Medulla oblongata (tissue), 1 donor: ENCODE measurements at regions not wholly inside any gene's neighbourhood (a gene's known extent, or its start where the extent isn't known, plus 50 kb on each side); places are given as distances from the start of the nearest gene placed in this dataset.
"Not testable (repeated sequence)": the region's sequence is repeated elsewhere in the genome, so short reads cannot be mapped to it uniquely, and the experiment has no call there.

Experiments used
- DNase-seq: peaks from one replicate; pipeline ENCODE4 v3.0.0-alpha.2; 2015; ENCODE audit errors: extremely low spot score

- no peak for DNase-seq
These were observed 571.6 kb downstream of the SH2D4B start for GRCh38 chr10:81109200-81109752.

- no peak for DNase-seq
These were observed 578.5 kb downstream of the SH2D4B start for GRCh38 chr10:81116201-81116600.

- no peak for DNase-seq
These were observed 579.3 kb downstream of the SH2D4B start for GRCh38 chr10:81116990-81117389.

- DNase-seq = no peak
These were observed 590.2 kb downstream of the SH2D4B start for GRCh38 chr10:81127931-81128330.

GRCh38 chr10:81130014-81130413, 592.3 kb downstream of the SH2D4B start:
- no peak for DNase-seq

- DNase-seq = no peak
These were observed 598.1 kb downstream of the SH2D4B start for GRCh38 chr10:81135851-81136250.

- DNase-seq = no peak
These were observed 598.6 kb downstream of the SH2D4B start for GRCh38 chr10:81136261-81136660.

GRCh38 chr10:81145975-81146374, 608.3 kb downstream of the SH2D4B start:
- DNase-seq = no peak

- DNase-seq = no peak
These were observed 608.7 kb downstream of the SH2D4B start for GRCh38 chr10:81146436-81146835.

GRCh38 chr10:81152656-81153055, 615.0 kb downstream of the SH2D4B start:
- DNase-seq = no peak

GRCh38 chr10:81157681-81158080, 620.0 kb downstream of the SH2D4B start:
- DNase-seq = no peak

- DNase-seq = no peak
These were observed 640.0 kb downstream of the SH2D4B start for GRCh38 chr10:81177651-81178244.

- no peak for DNase-seq
These were observed 641.6 kb downstream of the SH2D4B start for GRCh38 chr10:81179324-81179723.

GRCh38 chr10:81179805-81180452, 642.2 kb downstream of the SH2D4B start:
- DNase-seq = peak; percentile 46

- no peak for DNase-seq
These were observed 644.6 kb downstream of the SH2D4B start for GRCh38 chr10:81182296-81182695.

- DNase-seq = no peak
These were observed 654.6 kb downstream of the SH2D4B start for GRCh38 chr10:81192221-81192788.

GRCh38 chr10:81200801-81201200, 663.1 kb downstream of the SH2D4B start:
- DNase-seq = no peak

GRCh38 chr10:81207359-81207758, 667.6 kb upstream of the NRG3 start:
- DNase-seq = not testable (repeated sequence)

GRCh38 chr10:81213370-81213769, 661.6 kb upstream of the NRG3 start:
- no peak for DNase-seq

GRCh38 chr10:81215498-81215897, 659.5 kb upstream of the NRG3 start:
- DNase-seq = no peak

GRCh38 chr10:81216949-81217348, 658.0 kb upstream of the NRG3 start:
- no peak for DNase-seq

- DNase-seq = no peak
These were observed 656.7 kb upstream of the NRG3 start for GRCh38 chr10:81218307-81218706.

GRCh38 chr10:81219758-81220157, 655.2 kb upstream of the NRG3 start:
- DNase-seq = no peak
